Fibroblast of lung (primary cell): ENCODE measurements at regions not wholly inside any gene's neighbourhood (a gene's known extent, or its start where the extent isn't known, plus 50 kb on each side); places are given as distances from the start of the nearest gene placed in this dataset.

ENCODE experiments used
- DNase-seq, 2 donors: peaks; one replicate each; pipeline versions ENCODE4 v3.0.0 to v3.0.0-alpha.2; 2010; ENCODE audit warnings: low read depth in 2 of 2
- H2AFZ ChIP-seq: 2 replicates; pipeline ENCODE4 v1.5.1; 2012; ENCODE audit warnings: low read length, control low read depth, inconsistent platforms
- H3K27ac ChIP-seq: 2 replicates; pipeline ENCODE4 v1.5.1; 2011; ENCODE audit warnings: low read length, control low read depth; ENCODE audit not compliant: insufficient read depth
- H3K27me3 ChIP-seq: 2 replicates; pipeline ENCODE4 v1.5.1; 2011; ENCODE audit warnings: mild to moderate bottlenecking, low read length; ENCODE audit not compliant: control insufficient read depth, insufficient read depth
- H3K36me3 ChIP-seq: 2 replicates; pipeline ENCODE4 v1.5.1; 2011; ENCODE audit warnings: low read length; ENCODE audit not compliant: control insufficient read depth, insufficient read depth
- H3K4me1 ChIP-seq: 2 replicates; pipeline ENCODE4 v1.5.1; 2011; ENCODE audit warnings: low read length; ENCODE audit not compliant: control insufficient read depth, insufficient read depth; ENCODE audit errors: extremely low read depth
- H3K4me2 ChIP-seq: 2 replicates; pipeline ENCODE4 v1.5.1; 2011; ENCODE audit warnings: low read length, control low read depth; ENCODE audit not compliant: insufficient read depth; ENCODE audit errors: extremely low read depth
- H3K4me3 ChIP-seq, 4 experiments: fragments of 200-600 bp in 1 of 4; sonication (generic) in 1 of 4; replicated peaks in 1 of 4; 2 replicates each; pipeline ENCODE4 v1.5.1; 2011 to 2016; ENCODE audit warnings: low read length in 4 of 4, low read depth in 3 of 4, mild to moderate bottlenecking in 3 of 4, control low read depth in 2 of 4, inconsistent platforms in 1 of 4, mixed read lengths in 1 of 4; ENCODE audit not compliant: insufficient read depth in 1 of 4; ENCODE audit errors: control extremely low read depth in 1 of 4
- H3K79me2 ChIP-seq: 2 replicates; pipeline ENCODE4 v1.5.1; 2012; ENCODE audit warnings: mild to moderate bottlenecking, low read length, inconsistent platforms; ENCODE audit not compliant: control insufficient read depth, insufficient read depth
- H3K9ac ChIP-seq: 2 replicates; pipeline ENCODE4 v1.5.1; 2011; ENCODE audit warnings: mild to moderate bottlenecking, low read length, control low read depth; ENCODE audit not compliant: insufficient read depth
- H3K9me3 ChIP-seq: 2 replicates; pipeline ENCODE4 v1.5.1; 2012; ENCODE audit warnings: low read depth, low read length; ENCODE audit not compliant: control insufficient read depth, insufficient read depth
- H4K20me1 ChIP-seq: 2 replicates; pipeline ENCODE4 v1.5.1; 2011; ENCODE audit warnings: low read length; ENCODE audit not compliant: control insufficient read depth, insufficient read depth; ENCODE audit errors: extremely low read depth
- CTCF ChIP-seq, 2 donors: IDR thresholded peaks in 1 of 2; conservative IDR thresholded peaks in 1 of 2; 1 replicate in 1 of 2; 2 replicates in 1 of 2; pipeline ENCODE4 v1.5.1; 2011 to 2012; ENCODE audit warnings: low read length in 2 of 2, control low read depth in 1 of 2, inconsistent platforms in 1 of 2, low read depth in 1 of 2, mild to moderate bottlenecking in 1 of 2
- EZH2 ChIP-seq: IDR thresholded peaks from 2 replicates; pipeline ENCODE4 v1.5.1; 2012; ENCODE audit warnings: low read length, control low read depth, mild to moderate bottlenecking; ENCODE audit errors: missing control alignments

- Histone ChIP-seq H2AFZ (no peak overlapping the region), H3K4me2 (no peak overlapping the region), H3K4me3 (no peak overlapping the region), H3K4me1 (no peaks in the 10 kb centered on the region), H3K79me2 (no peaks in the 10 kb centered on the region), H3K27me3 (no peaks in the 10 kb centered on the region), H4K20me1 (no peaks in the 10 kb centered on the region), H3K27ac (no peak overlapping the region), H3K36me3 (no peaks in the 10 kb centered on the region), H3K9me3 (no peaks in the 10 kb centered on the region), H3K9ac (no peak overlapping the region)
- TF ChIP-seq CTCF (conservative IDR thresholded peaks at IDR 0.05 in 1 of 2, IDR thresholded peaks at IDR 0.05 in 1 of 2; ENCODE audit: low read depth in 1 of 2, low read length in 2 of 2) (no peak), EZH2 (no peak)
- no peak for DNase-seq
These were observed 353.7 kb downstream of the GASK1B start for GRCh38 chr4:157818946-157819692.

- no peaks in the 10 kb centered on the region for H3K9me3 ChIP-seq
- no peak overlapping the region for H3K9ac ChIP-seq
- no peak overlapping the region for H3K27ac ChIP-seq
- H3K27me3 ChIP-seq = no peaks in the 10 kb centered on the region
- no peak for DNase-seq
- no peak overlapping the region for H3K4me2 ChIP-seq
- no peaks in the 10 kb centered on the region for H3K79me2 ChIP-seq
- no peak overlapping the region for H3K4me3 ChIP-seq
- no peak overlapping the region for H2AFZ ChIP-seq
- no peaks in the 10 kb centered on the region for H4K20me1 ChIP-seq
- no peaks in the 10 kb centered on the region for H3K36me3 ChIP-seq
- TF ChIP-seq EZH2 (no peak), CTCF (conservative IDR thresholded peaks at IDR 0.05 in 1 of 2, IDR thresholded peaks at IDR 0.05 in 1 of 2; ENCODE audit: low read depth in 1 of 2, low read length in 2 of 2) (no peak)
- H3K4me1 ChIP-seq = no peaks in the 10 kb centered on the region
These were observed 362.6 kb downstream of the GASK1B start for GRCh38 chr4:157810137-157810774.

GRCh38 chr4:157808796-157809383, 363.9 kb downstream of the GASK1B start:
- Histone ChIP-seq H3K4me3 (no peak overlapping the region), H3K79me2 (no peaks in the 10 kb centered on the region), H4K20me1 (no peaks in the 10 kb centered on the region), H3K27ac (no peak overlapping the region), H3K9me3 (no peaks in the 10 kb centered on the region), H2AFZ (no peak overlapping the region), H3K27me3 (no peaks in the 10 kb centered on the region), H3K4me1 (no peaks in the 10 kb centered on the region), H3K36me3 (no peaks in the 10 kb centered on the region), H3K4me2 (no peak overlapping the region), H3K9ac (no peak overlapping the region)
- TF ChIP-seq EZH2 (no peak), CTCF (conservative IDR thresholded peaks at IDR 0.05 in 1 of 2, IDR thresholded peaks at IDR 0.05 in 1 of 2; ENCODE audit: low read depth in 1 of 2, low read length in 2 of 2) (no peak)
- no peak for DNase-seq
